Astrocyte (in vitro differentiated cells and primary cell): ENCODE measurements at regions not wholly inside any gene's neighbourhood (a gene's known extent, or its start where the extent isn't known, plus 50 kb on each side); places are given as distances from the start of the nearest gene placed in this dataset.

Experiments used
- DNase-seq: peaks from one replicate; pipeline ENCODE4 v3.0.0-alpha.2; 2010; ENCODE audit warnings: low read depth
- FAIRE-seq: peaks from 2 replicates; lab custom pipeline; 2011; peaks lifted over from hg19 to GRCh38; lab: Jason Lieb, UNC
- H2AFZ ChIP-seq: 2 replicates; pipeline ENCODE4 v1.6.0; 2012; ENCODE audit warnings: low read depth, low read length, inconsistent platforms
- H3K27ac ChIP-seq: 2 replicates; pipeline ENCODE4 v1.5.1; 2011; ENCODE audit warnings: low read depth, low read length, inconsistent platforms
- H3K27me3 ChIP-seq: 2 replicates; pipeline ENCODE4 v1.6.0; 2011; ENCODE audit warnings: low read length, inconsistent platforms; ENCODE audit not compliant: insufficient read depth
- H3K36me3 ChIP-seq: 2 replicates; pipeline ENCODE4 v1.5.1; 2011; ENCODE audit warnings: low read length, inconsistent platforms; ENCODE audit not compliant: insufficient read depth
- H3K4me1 ChIP-seq: 2 replicates; pipeline ENCODE4 v1.5.1; 2011; ENCODE audit warnings: low read length, inconsistent platforms; ENCODE audit not compliant: insufficient read depth
- H3K4me2 ChIP-seq: 2 replicates; pipeline ENCODE4 v1.6.0; 2012; ENCODE audit warnings: low read length, inconsistent platforms
- H3K4me3 ChIP-seq: 2 replicates; pipeline ENCODE4 v1.5.1; 2011; ENCODE audit warnings: low read depth, mild to moderate bottlenecking, low read length, inconsistent platforms; ENCODE audit not compliant: insufficient read depth
- H3K79me2 ChIP-seq: 2 replicates; pipeline ENCODE4 v1.6.0; 2012; ENCODE audit warnings: mild to moderate bottlenecking, low read length, inconsistent platforms; ENCODE audit not compliant: insufficient read depth
- H3K9ac ChIP-seq: 2 replicates; pipeline ENCODE4 v1.6.0; 2012; ENCODE audit warnings: mild to moderate bottlenecking, low read length, inconsistent platforms
- H3K9me3 ChIP-seq: 2 replicates; pipeline ENCODE4 v1.5.1; 2012; ENCODE audit warnings: low read depth, mild to moderate bottlenecking, low read length, inconsistent platforms; ENCODE audit not compliant: insufficient read depth
- H4K20me1 ChIP-seq: 2 replicates; pipeline ENCODE4 v1.6.0; 2012; ENCODE audit warnings: low read length, inconsistent platforms; ENCODE audit not compliant: insufficient read depth
- H3K27ac Mint-ChIP-seq: one replicate; pipeline ENCODE4 v1.8.0; 2021; ENCODE audit warnings: mild to moderate bottlenecking, mixed read lengths; ENCODE audit not compliant: unreplicated experiment
- H3K27me3 Mint-ChIP-seq: one replicate; pipeline ENCODE4 v1.8.0; 2021; ENCODE audit warnings: low read depth, mixed read lengths; ENCODE audit not compliant: unreplicated experiment
- H3K36me3 Mint-ChIP-seq: one replicate; pipeline ENCODE4 v1.8.0; 2021; ENCODE audit warnings: low read depth, mixed read lengths; ENCODE audit not compliant: unreplicated experiment
- H3K4me1 Mint-ChIP-seq: one replicate; pipeline ENCODE4 v1.8.0; 2021; ENCODE audit warnings: low read depth, mixed read lengths; ENCODE audit not compliant: unreplicated experiment
- H3K4me3 Mint-ChIP-seq: one replicate; pipeline ENCODE4 v1.8.0; 2021; ENCODE audit warnings: mild to moderate bottlenecking, moderate library complexity, mixed read lengths; ENCODE audit not compliant: unreplicated experiment
- H3K9me3 Mint-ChIP-seq: one replicate; pipeline ENCODE4 v1.8.0; 2021; ENCODE audit warnings: mild to moderate bottlenecking, mixed read lengths; ENCODE audit not compliant: unreplicated experiment
- EZH2 ChIP-seq: IDR thresholded peaks from 2 replicates; pipeline ENCODE4 v1.6.1; 2012; ENCODE audit warnings: mild to moderate bottlenecking, low read length, inconsistent platforms; ENCODE audit not compliant: insufficient read depth
- TF ChIP-seq, protein P1 (sequence below): IDR thresholded peaks from 2 replicates; pipeline ENCODE4 v1.5.1; 2011; ENCODE audit warnings: low read depth, mild to moderate bottlenecking, inconsistent platforms, low read length, moderate library complexity; ENCODE audit not compliant: insufficient read depth

DNA sequence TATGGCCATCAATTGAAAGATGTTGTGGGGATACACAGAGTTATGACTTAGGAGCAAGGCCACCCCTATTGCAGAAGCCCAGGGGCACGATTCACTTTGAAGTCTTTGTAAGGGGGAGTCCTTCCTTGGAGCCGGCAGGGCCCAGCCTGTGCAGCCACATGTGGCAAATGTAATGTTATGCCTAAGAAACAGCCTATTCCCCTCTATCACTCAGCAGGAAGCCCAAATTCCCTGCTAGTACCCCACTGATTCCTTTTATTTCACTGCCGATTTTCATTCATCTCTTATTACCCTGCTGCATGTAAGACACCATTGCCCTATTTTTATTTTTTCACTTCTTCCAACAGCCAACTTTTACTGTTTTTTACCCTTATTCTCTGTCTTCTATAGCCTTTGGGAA lies 233.2 kb downstream of the PMP22 start:
- no peaks in the 10 kb centered on the region for H3K4me1 ChIP-seq
- H3K27me3 ChIP-seq: peaks cover 3% of the 10 kb centered on the region
- no peak for FAIRE-seq
- no peaks in the 10 kb centered on the region for H3K79me2 ChIP-seq
- DNase-seq: no peak
- no peak overlapping the region for H3K27ac Mint-ChIP-seq
- H3K9me3 ChIP-seq: no peaks in the 10 kb centered on the region
- H4K20me1 ChIP-seq: no peaks in the 10 kb centered on the region
- H3K27ac ChIP-seq: no peak overlapping the region
- no peak overlapping the region for H3K4me3 ChIP-seq
- peaks cover 2% of the 10 kb centered on the region for H3K27me3 Mint-ChIP-seq
- no peaks in the 10 kb centered on the region for H3K9me3 Mint-ChIP-seq
- no peaks in the 10 kb centered on the region for H3K4me1 Mint-ChIP-seq
- H3K4me3 Mint-ChIP-seq: no peak overlapping the region
- no peak overlapping the region for H3K9ac ChIP-seq
- H3K36me3 Mint-ChIP-seq: no peaks in the 10 kb centered on the region
- TF ChIP-seq, protein P1, sequence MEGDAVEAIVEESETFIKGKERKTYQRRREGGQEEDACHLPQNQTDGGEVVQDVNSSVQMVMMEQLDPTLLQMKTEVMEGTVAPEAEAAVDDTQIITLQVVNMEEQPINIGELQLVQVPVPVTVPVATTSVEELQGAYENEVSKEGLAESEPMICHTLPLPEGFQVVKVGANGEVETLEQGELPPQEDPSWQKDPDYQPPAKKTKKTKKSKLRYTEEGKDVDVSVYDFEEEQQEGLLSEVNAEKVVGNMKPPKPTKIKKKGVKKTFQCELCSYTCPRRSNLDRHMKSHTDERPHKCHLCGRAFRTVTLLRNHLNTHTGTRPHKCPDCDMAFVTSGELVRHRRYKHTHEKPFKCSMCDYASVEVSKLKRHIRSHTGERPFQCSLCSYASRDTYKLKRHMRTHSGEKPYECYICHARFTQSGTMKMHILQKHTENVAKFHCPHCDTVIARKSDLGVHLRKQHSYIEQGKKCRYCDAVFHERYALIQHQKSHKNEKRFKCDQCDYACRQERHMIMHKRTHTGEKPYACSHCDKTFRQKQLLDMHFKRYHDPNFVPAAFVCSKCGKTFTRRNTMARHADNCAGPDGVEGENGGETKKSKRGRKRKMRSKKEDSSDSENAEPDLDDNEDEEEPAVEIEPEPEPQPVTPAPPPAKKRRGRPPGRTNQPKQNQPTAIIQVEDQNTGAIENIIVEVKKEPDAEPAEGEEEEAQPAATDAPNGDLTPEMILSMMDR: no peak
- no peak for TF ChIP-seq EZH2
- H2AFZ ChIP-seq: no peak overlapping the region
- H3K4me2 ChIP-seq: no peak overlapping the region
- no peaks in the 10 kb centered on the region for H3K36me3 ChIP-seq

DNA sequence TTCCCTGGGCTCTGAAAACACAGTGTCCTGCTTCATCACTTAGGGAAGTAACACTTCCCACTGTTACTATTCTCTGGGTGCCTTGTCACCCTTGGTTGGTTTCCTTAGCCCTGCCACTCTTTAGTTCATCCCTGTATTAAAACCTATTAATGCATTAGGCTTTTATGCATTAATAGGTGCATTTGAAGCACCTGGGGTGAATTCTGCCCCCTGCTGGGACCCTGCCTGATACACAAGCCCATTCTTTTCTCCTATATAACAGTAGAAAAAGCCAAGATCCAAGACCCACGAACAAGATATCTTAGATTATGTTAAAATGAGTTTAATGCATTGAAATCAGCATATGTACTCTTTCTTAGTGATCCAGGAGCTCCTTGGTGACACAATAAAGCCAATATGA lies 235.7 kb downstream of the PMP22 start:
- H3K36me3 Mint-ChIP-seq: no peaks in the 10 kb centered on the region
- no peak for FAIRE-seq

DNA sequence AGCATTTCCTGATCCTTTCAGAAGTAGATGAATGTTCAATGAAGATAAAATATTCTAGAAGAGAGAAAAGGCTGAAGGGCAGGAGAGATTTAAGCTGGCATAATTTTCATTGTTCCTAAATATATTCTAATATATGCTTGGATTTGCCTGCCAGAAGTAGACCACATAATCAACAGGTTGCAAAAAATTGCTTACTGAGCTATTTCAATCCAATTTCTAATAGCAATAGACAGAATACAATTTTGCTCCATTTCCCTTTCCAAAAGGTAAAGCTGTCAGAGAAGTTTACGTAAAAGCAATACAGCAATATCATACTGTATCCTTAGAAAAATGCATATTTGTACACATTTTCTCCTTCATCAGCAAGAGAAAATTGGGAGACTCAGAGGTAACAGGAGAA lies 237.3 kb downstream of the PMP22 start:
- H3K36me3 Mint-ChIP-seq: no peaks in the 10 kb centered on the region
- no peak for FAIRE-seq

More for the DNA sequence above, 235.7 kb downstream of the PMP22 start:
- Histone ChIP-seq H3K79me2 (no peaks in the 10 kb centered on the region), H3K4me2 (no peak overlapping the region), H2AFZ (no peak overlapping the region), H3K4me1 (no peaks in the 10 kb centered on the region), H3K9me3 (no peaks in the 10 kb centered on the region), H3K9ac (no peak overlapping the region), H3K4me3 (no peak overlapping the region), H3K27ac (no peak overlapping the region), H3K27me3 (peaks cover 3% of the 10 kb centered on the region), H4K20me1 (no peaks in the 10 kb centered on the region), H3K36me3 (no peaks in the 10 kb centered on the region)
- Mint-ChIP-seq H3K4me3 (no peak overlapping the region), H3K4me1 (no peaks in the 10 kb centered on the region), H3K27ac (no peak overlapping the region), H3K27me3 (no peaks in the 10 kb centered on the region), H3K9me3 (no peaks in the 10 kb centered on the region)
- DNase-seq: no peak
- no peak for TF ChIP-seq EZH2
- TF ChIP-seq, protein P1: no peak

More for the DNA sequence above, 237.3 kb downstream of the PMP22 start:
- Histone ChIP-seq H3K4me2 (no peak overlapping the region), H3K27me3 (peaks cover 3% of the 10 kb centered on the region), H3K27ac (no peak overlapping the region), H3K9me3 (no peaks in the 10 kb centered on the region), H3K4me3 (no peak overlapping the region), H3K79me2 (no peaks in the 10 kb centered on the region), H4K20me1 (no peaks in the 10 kb centered on the region), H3K4me1 (no peaks in the 10 kb centered on the region), H3K9ac (no peak overlapping the region), H3K36me3 (no peaks in the 10 kb centered on the region), H2AFZ (no peak overlapping the region)
- peaks cover 5% of the 10 kb centered on the region for H3K4me1 Mint-ChIP-seq
- no peaks in the 10 kb centered on the region for H3K9me3 Mint-ChIP-seq
- no peaks in the 10 kb centered on the region for H3K27me3 Mint-ChIP-seq
- no peak for DNase-seq
- no peak overlapping the region for H3K27ac Mint-ChIP-seq
- H3K4me3 Mint-ChIP-seq: no peak overlapping the region
- TF ChIP-seq, protein P1: no peak
- TF ChIP-seq EZH2: no peak
